ENCODE measurements at regions not wholly inside any gene's neighbourhood (a gene's known extent, or its start where the extent isn't known, plus 50 kb on each side); places are given as distances from the start of the nearest gene placed in this dataset.

DNA sequence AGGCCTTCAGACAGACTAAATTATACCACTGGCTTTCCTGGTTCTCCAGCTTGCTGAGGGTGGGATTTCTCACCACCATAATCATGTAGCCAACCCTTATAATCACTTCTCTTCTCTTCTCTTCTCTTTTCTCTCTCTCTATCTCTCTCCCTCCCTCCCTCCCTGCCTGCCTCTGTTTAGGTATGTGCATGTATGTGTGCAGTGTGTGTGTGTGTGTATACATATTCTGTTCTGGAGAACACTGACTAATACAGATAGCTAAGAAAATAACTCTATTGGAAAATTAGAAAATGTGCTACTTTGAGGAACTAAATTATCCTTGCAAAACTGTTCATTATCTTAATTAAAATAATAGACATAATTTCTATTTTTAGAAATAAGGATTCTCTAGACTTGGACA is 118.6 kb upstream of the GADL1 start:
- Histone ChIP-seq H2AK5ac (ENCODE audit: insufficient read length, low read length) (no peak overlapping the region), H3T11ph (ENCODE audit: low read length) (no peak overlapping the region), H3K27me3 (ENCODE audit: insufficient read depth, low read length) (no peaks in the 10 kb centered on the region; the same call in 1 of the 2 replicates), H4K5ac (ENCODE audit: insufficient read length, low read depth, low read length) (no peak overlapping the region), H3K4me1 (ENCODE audit: insufficient read depth, low read length) (no peaks in the 10 kb centered on the region), H3K56ac (ENCODE audit: insufficient read length, low read depth, low read length) (no peak overlapping the region), H3K79me1 (ENCODE audit: insufficient read depth, low read depth, low read length, poor library complexity, severe bottlenecking) (no peaks in the 10 kb centered on the region), H2BK5ac (ENCODE audit: insufficient read length, low read length) (no peak overlapping the region), H2BK15ac (ENCODE audit: low read depth, low read length) (no peak overlapping the region), H3K9ac (ENCODE audit: extremely low read depth, insufficient read length, low read length) (no peak overlapping the region), H2BK120ac (ENCODE audit: low read depth, low read length, poor library complexity, severe bottlenecking) (no peak overlapping the region), H3K9me3 (ENCODE audit: control insufficient read depth, low read depth, low read length) (no peaks in the 10 kb centered on the region), H3K4ac (ENCODE audit: low read depth, low read length) (no peak overlapping the region), H3K4me2 (ENCODE audit: insufficient read depth, insufficient read length, low read length) (no peak overlapping the region), H2AFZ (ENCODE audit: low read length) (no peak overlapping the region), H3K14ac (ENCODE audit: insufficient read depth, low read length) (no peak overlapping the region), H3K79me2 (ENCODE audit: insufficient read depth, low read length) (no peaks in the 10 kb centered on the region), H4K20me1 (ENCODE audit: control insufficient read depth, insufficient read depth, insufficient read length) (no peaks in the 10 kb centered on the region), H3K18ac (ENCODE audit: insufficient read length, low read depth, low read length) (no peak overlapping the region), H2BK20ac (ENCODE audit: low read depth, low read length, poor library complexity, severe bottlenecking) (no peak overlapping the region), H3K23ac (ENCODE audit: insufficient read length, low read depth, low read length) (no peak overlapping the region), H4K8ac (replicated peaks; ENCODE audit: insufficient read length, low read depth, low read length) (no peak overlapping the region), H3K23me2 (ENCODE audit: insufficient read length, low read depth, low read length, poor library complexity, severe bottlenecking) (no peaks in the 10 kb centered on the region), H2BK12ac (ENCODE audit: insufficient read length, low read depth, low read length) (no peak overlapping the region), H3K27ac (ENCODE audit: insufficient read length, low read depth, low read length) (no peak overlapping the region), H4K91ac (ENCODE audit: insufficient read length, low read depth, low read length) (no peak overlapping the region)
- TF ChIP-seq, protein P1, sequence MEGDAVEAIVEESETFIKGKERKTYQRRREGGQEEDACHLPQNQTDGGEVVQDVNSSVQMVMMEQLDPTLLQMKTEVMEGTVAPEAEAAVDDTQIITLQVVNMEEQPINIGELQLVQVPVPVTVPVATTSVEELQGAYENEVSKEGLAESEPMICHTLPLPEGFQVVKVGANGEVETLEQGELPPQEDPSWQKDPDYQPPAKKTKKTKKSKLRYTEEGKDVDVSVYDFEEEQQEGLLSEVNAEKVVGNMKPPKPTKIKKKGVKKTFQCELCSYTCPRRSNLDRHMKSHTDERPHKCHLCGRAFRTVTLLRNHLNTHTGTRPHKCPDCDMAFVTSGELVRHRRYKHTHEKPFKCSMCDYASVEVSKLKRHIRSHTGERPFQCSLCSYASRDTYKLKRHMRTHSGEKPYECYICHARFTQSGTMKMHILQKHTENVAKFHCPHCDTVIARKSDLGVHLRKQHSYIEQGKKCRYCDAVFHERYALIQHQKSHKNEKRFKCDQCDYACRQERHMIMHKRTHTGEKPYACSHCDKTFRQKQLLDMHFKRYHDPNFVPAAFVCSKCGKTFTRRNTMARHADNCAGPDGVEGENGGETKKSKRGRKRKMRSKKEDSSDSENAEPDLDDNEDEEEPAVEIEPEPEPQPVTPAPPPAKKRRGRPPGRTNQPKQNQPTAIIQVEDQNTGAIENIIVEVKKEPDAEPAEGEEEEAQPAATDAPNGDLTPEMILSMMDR (conservative IDR thresholded peaks at IDR 0.05): no peak
- Mint-ChIP-seq H3K36me3 (ENCODE audit: insufficient read depth in 1 of 3, low read depth in 3 of 3) (no peaks in the 10 kb centered on the region), H3K27me3 (ENCODE audit: low read depth) (peaks cover 85% of the 10 kb centered on the region), H3K4me3 (no peak overlapping the region), H3K4me1 (peaks cover 9 to 13% of the 10 kb centered on the region in 2 experiments), H3K27ac (no peak overlapping the region; a peak in 1 of 7 replicates), H3K9me3 (peaks cover 0 to 5% of the 10 kb centered on the region in 2 experiments; a peak in 2 of 5 replicates)
- DNase-seq: no peak
